Neural progenitor cell (in vitro differentiated cells): ENCODE measurements at regions not wholly inside any gene's neighbourhood (a gene's known extent, or its start where the extent isn't known, plus 50 kb on each side); places are given as distances from the start of the nearest gene placed in this dataset.

Experiments used
- CTCF ChIP-seq: fragments of 200-600 bp; sonication (generic); IDR thresholded peaks from 2 replicates; pipeline ENCODE4 v1.5.1; 2017; ENCODE audit warnings: antibody characterized with exemption, mild to moderate bottlenecking
- EZH2 ChIP-seq: fragments of 200-600 bp; sonication (generic); IDR thresholded peaks from 2 replicates; pipeline ENCODE4 v1.6.1; 2017; ENCODE audit warnings: antibody characterized with exemption, mild to moderate bottlenecking, moderate library complexity
- EZH2phosphoT487 ChIP-seq: fragments of 200-600 bp; sonication (generic); IDR thresholded peaks from 2 replicates; pipeline ENCODE4 v1.6.1; 2017; ENCODE audit warnings: antibody characterized with exemption

DNA sequence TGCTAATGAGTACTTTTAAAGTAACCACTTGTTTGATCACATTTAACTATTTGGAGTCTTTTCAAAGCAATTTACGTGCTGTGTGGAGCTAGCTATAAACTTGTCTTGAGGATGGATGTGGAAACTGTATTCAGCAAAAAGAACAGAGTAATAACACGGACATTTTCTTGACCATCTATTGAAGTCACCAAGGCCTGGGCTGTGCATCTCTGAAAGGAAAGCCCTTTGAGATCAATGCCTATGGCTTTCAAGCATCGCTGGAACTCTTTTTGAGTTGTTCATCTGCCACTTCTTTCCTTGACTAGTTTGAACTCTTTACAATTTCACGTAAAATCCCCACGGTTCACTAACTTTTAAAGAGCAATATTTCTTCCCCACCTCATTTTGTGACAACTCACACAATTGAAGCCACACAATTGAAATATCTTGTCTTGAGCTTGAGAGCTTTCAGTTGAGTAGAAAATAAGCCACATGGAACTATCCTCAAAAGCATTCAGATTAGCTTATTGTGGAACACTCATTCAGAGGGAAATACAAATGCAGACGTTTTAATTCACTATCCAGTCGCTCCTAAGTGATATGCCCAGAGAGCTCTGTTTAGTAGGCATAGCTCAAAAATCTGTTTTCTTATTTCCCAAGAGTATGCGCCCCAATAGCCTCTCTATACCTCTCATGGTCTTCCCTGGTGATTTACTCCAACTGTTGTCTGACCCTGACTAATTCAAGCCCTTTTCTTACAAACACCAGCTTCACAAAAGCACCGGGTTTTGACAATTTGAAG lies 134.9 kb upstream of the SLITRK2 start:
- TF ChIP-seq CTCF (no peak), EZH2 (no peak), EZH2phosphoT487 (no peak)
